Spleen (tissue), 7 donors: ENCODE measurements at regions not wholly inside any gene's neighbourhood (a gene's known extent, or its start where the extent isn't known, plus 50 kb on each side); places are given as distances from the start of the nearest gene placed in this dataset.

ENCODE experiments used
- POLR2A ChIP-seq, 3 donors: fragments of 450-650 bp; IDR thresholded peaks; one replicate each; pipeline ENCODE4 v1.5.1; 2017; ENCODE audit warnings: antibody characterized with exemption in 3 of 3, mild to moderate bottlenecking in 1 of 3
- TF ChIP-seq, protein P1 (sequence below), 11 experiments: fragments of 200-600 bp in 7 of 11; fragments of 450-650 bp in 4 of 11; sonication (generic) in 4 of 11; IDR thresholded peaks in 8 of 11; conservative IDR thresholded peaks in 3 of 11; 1 replicate in 7 of 11; 2 replicates in 4 of 11; pipeline versions ENCODE4 v1.4.0 to v1.8.0; 2016 to 2021; ENCODE audit warnings: antibody characterized with exemption in 11 of 11, inconsistent platforms in 4 of 11, mild to moderate bottlenecking in 1 of 11
- donor health status: DM: no; HTN: no; CAD: no; lungs with moderate emphysema.
- donor health status: DM: no; HTN: no; CAD: no.
- donor health status: DM: no; HTN: no; CAD: no.

DNA sequence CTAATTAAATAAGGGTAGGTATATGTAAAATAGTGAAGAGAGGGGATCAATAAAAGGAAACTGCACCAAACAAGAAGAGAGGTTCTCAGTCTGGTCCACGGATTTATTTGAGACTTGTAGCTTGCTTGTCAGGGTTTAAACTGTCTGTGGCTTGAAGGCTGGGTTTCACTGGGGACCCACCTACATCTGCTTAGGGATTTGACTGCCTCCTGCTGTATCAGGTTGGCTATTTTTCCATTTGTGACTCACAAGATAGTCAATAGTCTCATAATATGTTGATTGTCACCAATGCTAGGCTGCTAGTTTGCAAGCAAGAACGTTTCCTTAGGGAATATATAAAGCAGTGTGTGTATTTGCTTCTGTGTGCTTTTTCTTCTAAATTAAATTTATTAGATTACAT is 1950.7 kb upstream of the IGFBP7 start:
- TF ChIP-seq, protein P1, sequence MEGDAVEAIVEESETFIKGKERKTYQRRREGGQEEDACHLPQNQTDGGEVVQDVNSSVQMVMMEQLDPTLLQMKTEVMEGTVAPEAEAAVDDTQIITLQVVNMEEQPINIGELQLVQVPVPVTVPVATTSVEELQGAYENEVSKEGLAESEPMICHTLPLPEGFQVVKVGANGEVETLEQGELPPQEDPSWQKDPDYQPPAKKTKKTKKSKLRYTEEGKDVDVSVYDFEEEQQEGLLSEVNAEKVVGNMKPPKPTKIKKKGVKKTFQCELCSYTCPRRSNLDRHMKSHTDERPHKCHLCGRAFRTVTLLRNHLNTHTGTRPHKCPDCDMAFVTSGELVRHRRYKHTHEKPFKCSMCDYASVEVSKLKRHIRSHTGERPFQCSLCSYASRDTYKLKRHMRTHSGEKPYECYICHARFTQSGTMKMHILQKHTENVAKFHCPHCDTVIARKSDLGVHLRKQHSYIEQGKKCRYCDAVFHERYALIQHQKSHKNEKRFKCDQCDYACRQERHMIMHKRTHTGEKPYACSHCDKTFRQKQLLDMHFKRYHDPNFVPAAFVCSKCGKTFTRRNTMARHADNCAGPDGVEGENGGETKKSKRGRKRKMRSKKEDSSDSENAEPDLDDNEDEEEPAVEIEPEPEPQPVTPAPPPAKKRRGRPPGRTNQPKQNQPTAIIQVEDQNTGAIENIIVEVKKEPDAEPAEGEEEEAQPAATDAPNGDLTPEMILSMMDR (IDR thresholded peaks at IDR 0.05 in 8 of 11, conservative IDR thresholded peaks at IDR 0.05 in 3 of 11): no peak
- TF ChIP-seq POLR2A (IDR thresholded peaks at IDR 0.05): no peak
